Islet precursor cell (in vitro differentiated cells): ENCODE measurements at regions not wholly inside any gene's neighbourhood (a gene's known extent, or its start where the extent isn't known, plus 50 kb on each side); places are given as distances from the start of the nearest gene placed in this dataset.
"Not testable (repeated sequence)": the region's sequence is repeated elsewhere in the genome, so short reads cannot be mapped to it uniquely, and the experiment has no call there.

Experiments used
- DNase-seq: peaks from one replicate; pipeline ENCODE4 v3.0.0-alpha.2; 2018

- not testable (repeated sequence) for DNase-seq
Observed at GRCh38 chr18:46229641-46230040, 125.5 kb downstream of the HAUS1 start.

DNA sequence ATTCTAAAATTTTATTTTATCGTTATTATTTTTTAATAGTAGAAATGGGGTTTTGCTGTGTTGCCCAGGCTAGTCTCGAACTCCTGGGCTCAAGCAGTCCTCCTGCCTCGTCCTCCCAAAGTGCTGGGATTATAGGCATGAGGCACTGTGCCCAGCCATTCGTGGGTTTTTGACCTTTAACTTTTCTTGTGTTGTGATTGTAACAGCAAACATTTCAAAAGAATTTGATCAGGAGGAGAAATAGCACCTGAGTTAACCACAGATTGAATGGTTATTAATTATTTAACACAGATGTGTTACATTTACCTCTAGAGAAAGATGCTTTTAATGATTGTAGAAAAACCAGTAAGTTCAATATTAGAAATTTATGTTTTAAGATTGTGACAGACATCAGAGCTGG lies 132.0 kb downstream of the HAUS1 start:
- DNase-seq, result no peak

DNA sequence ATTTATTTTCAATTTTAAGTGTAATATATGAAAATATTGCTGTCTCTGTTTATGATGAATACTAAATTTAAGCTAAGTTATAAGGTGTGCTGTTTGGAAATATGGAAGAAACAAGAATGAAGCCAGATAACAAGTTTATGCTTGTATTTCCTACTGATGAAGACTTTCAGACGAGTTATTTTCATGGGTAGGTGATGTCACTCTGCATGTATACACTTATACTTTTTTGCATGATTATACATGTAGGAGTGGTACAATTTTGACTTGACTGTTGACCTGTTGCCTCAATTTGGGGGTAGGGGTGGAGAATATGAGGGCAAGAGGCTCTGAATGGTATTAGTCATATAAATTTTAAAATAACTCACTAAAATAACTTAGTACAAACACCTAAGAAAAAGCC lies 133.7 kb downstream of the HAUS1 start:
- no peak for DNase-seq

GRCh38 chr18:46239549-46239948 lies 135.4 kb downstream of the HAUS1 start:
- no peak for DNase-seq

GRCh38 chr18:46239998-46240397 lies 135.8 kb downstream of the HAUS1 start:
- DNase-seq, result no peak

DNA sequence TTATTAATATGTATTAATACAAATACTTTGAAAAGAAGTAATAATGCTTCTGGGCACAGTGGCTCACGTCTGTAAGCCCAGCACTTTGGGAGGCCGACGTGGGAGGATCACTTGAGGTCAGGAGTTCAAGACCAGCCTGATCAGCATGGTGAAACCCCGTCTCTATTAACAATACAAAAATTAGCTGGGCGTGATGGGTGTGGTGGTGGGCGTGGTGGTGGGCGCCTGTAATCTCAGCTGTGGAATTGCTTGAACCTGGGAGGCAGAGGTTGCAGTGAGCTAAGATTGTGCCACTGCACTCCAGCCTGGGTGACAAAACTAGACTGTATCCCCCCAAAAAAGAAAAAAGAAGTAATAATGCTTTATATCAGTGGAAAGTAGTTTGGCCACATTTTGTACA lies 137.2 kb downstream of the HAUS1 start:
- not testable (repeated sequence) for DNase-seq

DNA sequence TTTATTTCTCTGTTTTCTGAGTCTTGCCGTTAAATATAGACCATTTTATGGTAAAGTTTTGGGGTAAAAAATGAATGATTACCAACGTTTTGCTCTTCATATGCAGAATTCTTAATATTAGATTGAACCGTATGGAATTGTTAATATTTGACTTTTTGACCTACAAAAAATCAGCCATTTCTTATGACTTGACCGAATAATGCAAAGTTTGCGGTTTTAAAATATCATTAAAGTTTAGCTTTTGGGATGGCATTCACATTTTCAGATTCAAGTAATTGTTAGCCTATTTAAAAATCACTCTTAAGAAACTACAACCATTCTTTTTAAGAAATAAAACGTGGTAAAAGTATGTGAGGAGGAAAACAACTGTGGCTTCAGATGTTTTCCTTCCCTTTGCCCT lies 138.0 kb downstream of the HAUS1 start:
- DNase-seq, result no peak

DNA sequence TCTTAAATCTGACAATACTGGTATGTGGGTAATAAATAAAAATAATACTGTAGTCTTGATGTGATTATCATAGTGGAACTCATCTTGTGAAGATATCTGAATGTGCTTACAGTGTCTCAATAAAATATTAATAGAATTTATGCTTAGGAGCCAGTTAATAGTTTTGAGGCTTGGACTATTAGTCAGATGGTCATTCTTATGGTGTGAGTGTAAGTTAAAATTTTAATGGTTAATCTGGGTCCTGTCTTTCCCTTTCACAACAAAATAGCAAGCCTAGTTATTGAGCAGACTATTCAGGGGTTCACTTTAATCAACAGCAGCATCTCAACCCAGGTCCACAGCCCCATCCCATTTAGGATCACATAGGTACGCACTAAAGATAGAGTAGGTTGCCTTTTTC lies 138.9 kb downstream of the HAUS1 start:
- DNase-seq, result no peak

- no peak for DNase-seq
Observed at GRCh38 chr18:46243673-46244072, 139.5 kb downstream of the HAUS1 start.

DNA sequence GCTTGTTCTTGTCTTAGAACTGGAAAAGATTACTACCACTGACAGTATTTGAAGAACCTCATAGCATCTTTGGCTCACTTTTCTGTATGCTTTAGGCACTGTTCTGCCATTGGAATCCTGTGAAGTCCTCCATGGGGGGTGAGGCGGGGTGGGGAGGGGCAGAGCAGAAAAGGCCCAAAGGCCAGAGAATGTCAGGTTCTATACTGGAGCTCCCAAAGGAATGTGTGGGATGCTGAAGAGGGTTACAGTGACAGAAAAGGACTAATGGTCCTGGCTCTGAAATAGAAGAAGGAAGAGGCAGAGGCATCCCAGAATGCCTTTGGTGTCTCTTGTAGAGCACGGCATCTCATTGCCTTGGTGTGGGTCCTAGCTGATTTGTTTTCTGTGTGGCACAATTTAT lies 141.9 kb downstream of the HAUS1 start:
- DNase-seq, result no peak

DNA sequence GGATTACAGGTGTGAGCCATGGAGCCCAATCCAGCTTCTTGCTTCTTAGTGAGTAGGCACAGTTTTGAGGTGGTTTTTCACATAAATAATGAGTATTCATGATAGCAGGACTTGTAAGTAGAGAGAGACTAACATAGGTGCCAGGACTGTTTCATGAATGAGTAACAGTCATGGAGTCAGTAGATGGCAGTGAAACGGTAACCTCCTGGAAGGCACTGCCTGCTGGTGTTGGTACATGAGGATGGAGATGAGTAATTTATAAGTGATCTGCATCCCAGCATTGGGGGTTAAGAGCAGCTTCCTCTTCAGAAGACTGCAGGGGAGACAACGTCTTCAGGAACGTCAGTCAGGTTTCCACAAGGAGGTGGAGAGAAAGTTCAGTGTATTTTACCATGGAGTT lies 143.8 kb downstream of the HAUS1 start:
- DNase-seq, result no peak

DNA sequence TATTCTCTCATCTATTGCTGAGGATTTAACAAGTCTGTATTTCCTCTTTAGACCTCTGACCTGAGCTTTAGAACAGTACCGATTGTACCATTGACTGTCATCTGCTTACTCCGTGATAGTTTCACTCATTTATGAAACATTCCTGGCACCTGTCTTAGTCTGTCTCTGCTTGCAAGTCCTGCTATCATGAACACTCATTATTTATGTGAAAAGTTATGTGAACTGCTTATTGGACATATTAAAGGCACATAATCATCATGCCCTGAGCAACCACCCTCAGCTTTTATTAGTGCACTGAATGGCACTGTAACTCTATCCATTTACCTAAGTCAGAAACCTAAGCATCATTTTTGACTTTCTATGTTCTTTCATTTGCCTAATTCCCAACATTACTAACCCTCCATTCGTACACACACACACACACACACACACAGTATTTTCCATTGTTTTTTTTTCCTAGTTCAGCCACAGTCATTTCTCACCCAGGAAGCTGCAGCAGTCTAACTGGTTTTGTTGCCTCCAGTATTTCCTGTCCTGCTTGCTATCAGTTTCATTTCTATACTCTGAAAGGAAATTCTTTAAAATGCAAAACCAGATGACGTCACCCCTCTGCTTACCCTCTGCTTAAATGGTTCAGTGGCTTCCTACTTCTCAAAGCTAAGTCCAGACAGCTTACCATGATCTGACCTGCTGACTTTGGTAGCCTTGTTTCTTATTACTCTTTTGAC lies 146.1 kb downstream of the HAUS1 start:
- DNase-seq, result peak; percentile 80

DNA sequence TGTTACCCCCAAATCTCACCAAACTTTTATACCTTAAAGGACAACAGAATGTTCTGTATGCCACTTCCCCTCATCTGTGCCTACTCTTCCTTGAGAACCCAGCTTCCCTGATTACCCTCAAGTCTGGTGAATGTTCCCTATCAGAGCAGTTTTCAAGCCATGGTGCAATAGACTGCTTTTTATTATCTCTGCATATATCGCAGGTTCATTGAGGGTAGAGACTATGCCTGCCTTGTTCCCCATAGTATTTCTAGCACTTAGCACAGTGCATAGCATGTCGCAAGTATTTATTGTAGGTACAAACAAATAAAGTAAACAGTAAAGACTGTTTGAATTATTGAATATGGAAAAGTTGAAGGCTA lies 146.6 kb downstream of the HAUS1 start:
- DNase-seq, result no peak

GRCh38 chr18:46252759-46253158 lies 148.6 kb downstream of the HAUS1 start:
- DNase-seq, result no peak

DNA sequence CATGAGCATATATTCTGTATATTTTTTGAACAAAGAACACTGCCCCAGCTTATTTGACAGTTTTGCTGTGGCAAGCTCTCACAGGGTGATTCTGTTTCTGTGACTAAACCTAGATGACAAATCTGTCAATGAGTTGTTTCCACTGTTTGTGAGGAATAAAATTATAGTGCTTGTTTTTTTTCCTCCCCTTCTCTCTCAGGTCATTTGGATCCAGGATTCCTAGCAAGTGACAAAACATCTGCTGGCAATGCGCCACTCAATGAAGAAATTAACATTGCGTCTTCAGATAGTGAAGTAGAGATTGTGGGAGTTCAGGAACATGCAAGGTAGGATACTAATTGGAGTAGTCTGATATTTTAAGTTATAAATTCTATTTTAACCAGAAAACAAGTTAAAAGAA lies 149.3 kb downstream of the HAUS1 start:
- no peak for DNase-seq

GRCh38 chr18:46256078-46256477 lies 151.9 kb downstream of the HAUS1 start:
- no peak for DNase-seq

- no peak for DNase-seq
Observed at GRCh38 chr18:46257366-46257765, 153.2 kb downstream of the HAUS1 start.

- peak; percentile 53 for DNase-seq
Observed at GRCh38 chr18:46260016-46260878, 156.1 kb downstream of the HAUS1 start.

GRCh38 chr18:46260879-46261143 lies 156.6 kb downstream of the HAUS1 start:
- no peak for DNase-seq

- DNase-seq, result peak; percentile 54
Observed at GRCh38 chr18:46261799-46262198, 157.6 kb downstream of the HAUS1 start.

DNA sequence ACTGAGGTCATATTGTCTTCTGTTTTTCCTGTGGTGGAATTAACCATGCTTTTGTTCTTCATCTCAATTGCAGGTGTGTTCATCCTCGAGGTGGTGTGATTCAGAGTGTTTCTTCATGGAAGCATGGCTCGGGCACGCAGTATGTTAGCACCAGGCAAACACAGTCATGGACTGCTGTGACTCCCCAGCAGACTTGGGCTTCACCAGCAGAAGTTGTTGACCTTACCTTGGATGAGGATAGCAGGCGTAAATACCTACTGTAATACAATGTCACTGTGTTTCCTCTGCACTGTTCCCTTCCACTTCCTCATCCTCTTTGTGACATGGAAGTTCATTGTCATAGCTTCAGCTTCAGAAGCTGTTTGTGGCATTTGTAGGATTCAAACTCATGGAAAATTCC lies 158.7 kb downstream of the HAUS1 start:
- DNase-seq, result no peak

DNA sequence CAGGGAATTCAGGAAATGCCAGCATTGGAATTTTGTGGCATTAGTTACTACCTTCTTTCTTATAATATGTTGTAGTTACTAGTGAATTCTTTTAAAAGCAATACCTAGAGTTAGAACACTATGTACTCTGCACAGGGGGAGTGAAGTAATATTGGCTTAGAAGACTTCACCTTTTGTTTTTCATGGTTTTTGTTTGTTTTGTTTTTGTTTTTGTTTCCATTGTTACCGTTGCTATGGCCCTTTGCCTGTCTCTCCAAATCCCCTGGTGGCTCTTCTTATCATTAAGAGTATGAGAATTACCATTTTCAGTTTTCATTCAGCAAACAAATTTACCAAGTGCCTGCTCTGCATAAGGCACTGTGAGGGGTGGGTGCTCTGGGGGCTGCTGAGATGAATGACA lies 160.1 kb downstream of the HAUS1 start:
- peak; percentile 31 for DNase-seq

DNA sequence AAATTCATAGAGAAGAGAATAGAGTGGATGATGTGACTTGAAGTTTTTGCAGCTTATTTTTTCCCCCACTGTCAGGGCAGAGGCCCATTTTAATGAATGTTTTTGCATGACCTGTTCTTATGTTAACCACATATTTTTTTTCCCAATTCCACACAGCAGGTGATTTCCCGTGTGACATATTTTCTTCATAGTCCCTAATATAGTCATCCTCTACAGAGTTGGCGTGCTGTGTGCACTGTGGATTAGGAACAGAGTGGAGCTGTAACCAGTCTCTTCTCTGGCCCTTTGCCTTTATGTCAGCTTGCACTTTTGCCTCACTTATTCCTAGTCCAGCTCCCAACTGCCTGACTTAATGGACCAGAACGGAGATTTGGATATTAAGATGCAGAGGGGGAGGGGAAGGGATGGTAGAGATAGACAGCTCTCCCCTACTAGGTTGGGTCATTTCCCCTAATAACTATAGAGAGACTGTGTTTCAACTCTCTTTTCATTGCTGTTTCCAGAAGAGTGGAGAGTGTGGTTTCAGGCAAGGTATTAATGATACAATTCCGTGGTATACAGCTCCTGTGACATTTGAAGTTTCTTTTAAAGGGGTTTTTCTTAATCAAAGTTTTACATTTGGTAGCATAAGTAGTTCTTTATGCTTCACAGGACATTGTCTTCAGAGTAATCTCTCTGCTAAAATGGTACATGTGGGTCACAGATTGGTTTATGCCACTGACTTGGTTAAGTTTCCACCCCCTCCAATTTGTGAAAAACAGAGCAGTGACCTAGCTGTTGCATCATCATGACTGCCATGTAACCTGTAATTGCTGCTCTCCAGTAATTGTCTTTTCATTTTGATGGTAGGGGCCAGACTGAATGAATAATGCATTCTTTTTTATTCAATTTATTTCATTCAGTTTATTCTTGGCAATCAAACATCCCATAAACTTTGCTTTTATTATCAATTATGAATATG lies 161.3 kb downstream of the HAUS1 start:
- DNase-seq, result no peak

DNA sequence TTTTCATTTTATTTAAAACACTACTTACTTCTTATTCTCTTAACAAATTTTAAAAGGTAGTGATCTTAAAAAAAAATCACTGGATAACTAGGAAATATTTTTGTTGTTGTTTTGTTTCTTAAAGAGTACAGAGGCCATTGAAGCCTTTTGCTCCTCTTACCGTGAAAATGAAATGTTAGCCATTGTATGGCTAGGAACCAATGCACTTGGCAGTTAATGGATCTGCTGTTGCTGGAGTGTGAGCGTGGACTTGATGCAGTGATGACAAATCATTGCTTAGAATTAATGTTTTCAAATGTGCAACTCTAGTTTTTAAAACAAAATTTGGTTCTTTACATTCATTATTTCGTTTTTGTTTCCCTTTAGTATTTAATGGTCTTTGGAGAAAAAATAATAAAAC lies 162.3 kb downstream of the HAUS1 start:
- DNase-seq, result no peak
